B cell (primary cell): ENCODE measurements at regions not wholly inside any gene's neighbourhood (a gene's known extent, or its start where the extent isn't known, plus 50 kb on each side); places are given as distances from the start of the nearest gene placed in this dataset.

ENCODE experiments used
- ATAC-seq: fragments of 200-7000 bp; cut with Tn5 transposase; one replicate; pipeline ENCODE4 v1.10.0; 2021; ENCODE audit warnings: low read depth, mild to moderate bottlenecking, moderate number of reproducible peaks, moderate library complexity
- CTCF ChIA-PET: fragments of 350-600 bp; sonication (Branson Sonifier 250); formaldehyde crosslinking; loops from one replicate; lab custom pipeline; 2021; ENCODE audit warnings: antibody characterized with exemption, inconsistent platforms; lab: Charles Lee
- POLR2A ChIA-PET: fragments of 350-600 bp; sonication (Branson Sonifier 250); formaldehyde crosslinking; loops from one replicate; lab custom pipeline; 2021; ENCODE audit warnings: antibody characterized with exemption; lab: Charles Lee
- DNase-seq: peaks from one replicate; pipeline ENCODE4 v3.0.0; 2013
- H2AFZ ChIP-seq: 2 replicates; pipeline ENCODE4 v1.6.1; 2012; ENCODE audit warnings: mild to moderate bottlenecking, low read depth, low read length; ENCODE audit not compliant: insufficient read depth, poor library complexity, severe bottlenecking
- H3K27ac ChIP-seq, 2 donors: 1 replicate in 1 of 2; 2 replicates in 1 of 2; pipeline ENCODE4 v1.5.1; 2012 to 2013; ENCODE audit warnings: low read length in 2 of 2, mild to moderate bottlenecking in 2 of 2, moderate library complexity in 1 of 2
- H3K27me3 ChIP-seq, 4 experiments: fragments of 200-600 bp in 1 of 4; sonication (generic) in 1 of 4; replicated peaks in 1 of 4; 1 replicate in 2 of 4; 2 replicates in 2 of 4; pipeline versions ENCODE4 v1.6.1 to v1.7.0; 2013 to 2016; ENCODE audit warnings: low read length in 3 of 4, mild to moderate bottlenecking in 2 of 4, mixed read lengths in 1 of 4, moderate library complexity in 1 of 4; ENCODE audit not compliant: insufficient read depth in 4 of 4, control insufficient read depth in 3 of 4; ENCODE audit errors: control extremely low read depth in 1 of 4
- H3K36me3 ChIP-seq, 2 experiments: replicated peaks in 1 of 2; 1 replicate in 1 of 2; 2 replicates in 1 of 2; pipeline versions ENCODE4 v1.6.1 to v1.7.1; 2013; ENCODE audit warnings: low read length in 1 of 2; ENCODE audit not compliant: insufficient read depth in 2 of 2, control insufficient read depth in 1 of 2; ENCODE audit errors: control extremely low read depth in 1 of 2, extremely low read depth in 1 of 2
- H3K4me1 ChIP-seq, 2 donors: fragments of 200-600 bp in 1 of 2; sonication (generic) in 1 of 2; 1 replicate in 1 of 2; 2 replicates in 1 of 2; pipeline versions ENCODE4 v1.5.1 to v1.6.1; 2013 to 2017; ENCODE audit warnings: low read length in 2 of 2; ENCODE audit not compliant: control insufficient read depth in 2 of 2, insufficient read depth in 2 of 2
- H3K4me2 ChIP-seq: replicated peaks from 2 replicates; pipeline ENCODE3; 2012; ENCODE audit warnings: mild to moderate bottlenecking, low read depth, low read length; ENCODE audit not compliant: poor library complexity, severe bottlenecking
- H3K4me3 ChIP-seq, 5 experiments: fragments of 200-600 bp in 1 of 5; sonication (generic) in 1 of 5; 1 replicate in 3 of 5; 2 replicates in 2 of 5; pipeline versions ENCODE4 v1.5.1 to v1.7.0; 2011 to 2016; ENCODE audit warnings: low read length in 4 of 5, mild to moderate bottlenecking in 4 of 5, low read depth in 2 of 5, control low read depth in 1 of 5, moderate library complexity in 1 of 5; ENCODE audit not compliant: insufficient read depth in 1 of 5; ENCODE audit errors: control extremely low read depth in 1 of 5, extremely low read depth in 1 of 5
- H3K79me2 ChIP-seq: fragments of 200-600 bp; sonication (generic); one replicate; pipeline ENCODE4 v1.6.0; 2016; ENCODE audit warnings: low read length; ENCODE audit not compliant: control insufficient read depth, insufficient read depth
- H3K9ac ChIP-seq: fragments of 200-600 bp; sonication (generic); 2 replicates; pipeline ENCODE4 v1.6.1; 2017; ENCODE audit warnings: mild to moderate bottlenecking, low read length, moderate library complexity
- H3K9me3 ChIP-seq, 3 donors: one replicate each; pipeline versions ENCODE4 v1.6.1 to v1.7.1; 2013; ENCODE audit warnings: low read length in 2 of 3; ENCODE audit not compliant: control insufficient read depth in 2 of 3, insufficient read depth in 1 of 3; ENCODE audit errors: control extremely low read depth in 1 of 3
- H4K20me1 ChIP-seq: 2 replicates; pipeline ENCODE4 v1.6.0; 2012; ENCODE audit warnings: mild to moderate bottlenecking, low read length; ENCODE audit not compliant: insufficient read depth, control insufficient read depth, poor library complexity, severe bottlenecking
- H3K27ac Mint-ChIP-seq: one replicate; pipeline ENCODE4 v1.8.0; 2021; ENCODE audit warnings: mixed read lengths
- H3K27me3 Mint-ChIP-seq: one replicate; pipeline ENCODE4 v1.8.0; 2021; ENCODE audit warnings: mixed read lengths
- H3K4me1 Mint-ChIP-seq: one replicate; pipeline ENCODE4 v1.8.0; 2021; ENCODE audit warnings: mixed read lengths
- H3K4me3 Mint-ChIP-seq: one replicate; pipeline ENCODE4 v1.8.0; 2021; ENCODE audit warnings: mixed read lengths
- H3K9me3 Mint-ChIP-seq: one replicate; pipeline ENCODE4 v1.8.0; 2022; ENCODE audit warnings: mixed read lengths; ENCODE audit not compliant: insufficient read depth
- CTCF ChIP-seq: fragments of 200-600 bp; IDR thresholded peaks from one replicate; pipeline ENCODE4 v1.8.0; 2022; ENCODE audit warnings: antibody characterized with exemption, mild to moderate bottlenecking
- EZH2 ChIP-seq: IDR thresholded peaks from 2 replicates; pipeline ENCODE4 v1.6.1; 2012; ENCODE audit warnings: borderline replicate concordance, low read depth, mild to moderate bottlenecking, moderate library complexity, low read length; ENCODE audit not compliant: insufficient read depth, poor library complexity, severe bottlenecking
- WGBS: methylation state at CpG from one replicate; pipeline ENCODE4 v1.1.5; 2013; ENCODE audit warnings: missing lambda C conversion rate; ENCODE audit not compliant: insufficient coverage; 5-methylcytosine and 5-hydroxymethylcytosine counted together
- intact Hi-C: fragments of 100-400 bp; cut with micrococcal nuclease; formaldehyde crosslinking; loops from one replicate; pipeline ENCODE4 v1.10.0; 2022

GRCh38 chr1:10901891-10902805, 105.7 kb upstream of the CASZ1 start:
- Histone ChIP-seq H3K9me3 (no peaks in the 10 kb centered on the region), H3K9ac (no peak overlapping the region), H4K20me1 (no peaks in the 10 kb centered on the region), H2AFZ (no peak overlapping the region), H3K4me2 (no peak overlapping the region), H3K79me2 (no peaks in the 10 kb centered on the region), H3K36me3 (no peaks in the 10 kb centered on the region), H3K4me1 (peaks cover 6 to 8% of the 10 kb centered on the region in 2 donors), H3K27ac (no peak overlapping the region), H3K4me3 (no peak overlapping the region), H3K27me3 (peaks cover 0 to 14% (median 1%) of the 10 kb centered on the region in 4 experiments)
- 83% methylated on average over 18 of the region's 18 CpGs for WGBS
- Mint-ChIP-seq H3K4me3 (no peak overlapping the region), H3K27ac (no peak overlapping the region), H3K27me3 (peaks cover 26% of the 10 kb centered on the region), H3K4me1 (peaks cover 10% of the 10 kb centered on the region), H3K9me3 (no peaks in the 10 kb centered on the region)
- DNase-seq (no peak), ATAC-seq (no peak)
- ChIA-PET CTCF (no interaction called here), POLR2A (no interaction called here)
- TF ChIP-seq CTCF (no peak), EZH2 (no peak)
- intact Hi-C loops: no loop called here

GRCh38 chr1:10903421-10903820, 107.0 kb upstream of the CASZ1 start:
- Mint-ChIP-seq H3K27ac (no peak overlapping the region), H3K9me3 (no peaks in the 10 kb centered on the region), H3K27me3 (peaks cover 21% of the 10 kb centered on the region), H3K4me3 (no peak overlapping the region), H3K4me1 (peaks cover 10% of the 10 kb centered on the region)
- DNase-seq (no peak), ATAC-seq (no peak)
- no peaks in the 10 kb centered on the region for H3K79me2 ChIP-seq
- H3K9me3 ChIP-seq: no peaks in the 10 kb centered on the region
- intact Hi-C loops: no loop called here
- 94% methylated on average over 3 of the region's 3 CpGs for WGBS
- no peak for TF ChIP-seq CTCF
- no peak for TF ChIP-seq EZH2
- no peak overlapping the region for H3K4me2 ChIP-seq
- H3K9ac ChIP-seq: no peak overlapping the region
- CTCF ChIA-PET: no interaction called here
- peaks cover 6 to 8% of the 10 kb centered on the region in 2 donors for H3K4me1 ChIP-seq
- H3K4me3 ChIP-seq: no peak overlapping the region
- no peaks in the 10 kb centered on the region for H3K36me3 ChIP-seq
- peaks cover 0 to 14% (median 0%) of the 10 kb centered on the region in 4 experiments for H3K27me3 ChIP-seq
- H3K27ac ChIP-seq: no peak overlapping the region
- H2AFZ ChIP-seq: no peak overlapping the region
- H4K20me1 ChIP-seq: no peaks in the 10 kb centered on the region
- POLR2A ChIA-PET: no interaction called here
